Activated naive CD4-positive, alpha-beta T cell (primary cell): ENCODE measurements at regions not wholly inside any gene's neighbourhood (a gene's known extent, or its start where the extent isn't known, plus 50 kb on each side); places are given as distances from the start of the nearest gene placed in this dataset.
"Not testable (repeated sequence)": the region's sequence is repeated elsewhere in the genome, so short reads cannot be mapped to it uniquely, and the experiment has no call there.

Experiments
- DNase-seq, 4 experiments: peaks; one replicate each; lab custom pipeline; 2025; lab: John Stamatoyannopoulos, UW

GRCh38 chr6:28658475-28659249 is 133.0 kb downstream of the GPX5 start:
- no peak for DNase-seq

GRCh38 chr6:28659250-28659566 is 133.5 kb downstream of the GPX5 start:
- no peak for DNase-seq

DNA sequence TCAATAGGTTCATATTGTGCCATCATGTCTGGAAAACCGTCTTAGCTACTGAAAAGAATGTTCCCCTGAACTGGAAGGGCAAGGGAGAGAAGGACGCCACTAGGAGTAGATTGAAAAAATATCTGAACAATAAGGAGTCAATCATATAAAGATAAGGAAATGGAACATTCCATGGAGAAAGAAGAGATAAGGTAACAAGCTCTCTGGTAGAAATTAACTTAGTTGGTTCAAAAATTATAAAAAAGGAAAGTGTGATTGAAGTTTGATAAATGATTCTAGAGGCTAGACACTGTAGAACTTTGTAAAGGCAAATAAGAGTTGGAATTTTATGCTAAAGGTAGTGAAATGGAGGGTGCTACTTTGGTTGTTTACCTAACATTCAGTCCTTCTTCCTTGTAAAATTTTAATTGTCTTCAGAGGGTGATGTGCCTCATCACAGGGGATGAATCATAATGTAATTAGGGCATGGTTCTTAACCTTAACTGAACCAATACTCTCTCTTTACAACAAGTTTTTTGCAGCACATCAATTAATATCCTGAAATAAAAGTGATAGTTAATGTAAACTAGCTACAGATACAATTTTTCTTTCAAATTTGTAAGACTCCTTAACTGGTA is 135.5 kb downstream of the GPX5 start:
- no peak for DNase-seq

- no peak for DNase-seq
Measured at GRCh38 chr6:28664870-28665396, 139.3 kb downstream of the GPX5 start.

GRCh38 chr6:28673417-28673786 is 147.7 kb downstream of the GPX5 start:
- DNase-seq, result no peak

- DNase-seq, result peak in 1 of 4 experiments; percentile 12
Measured at GRCh38 chr6:28673787-28674671, 148.3 kb downstream of the GPX5 start.

DNA sequence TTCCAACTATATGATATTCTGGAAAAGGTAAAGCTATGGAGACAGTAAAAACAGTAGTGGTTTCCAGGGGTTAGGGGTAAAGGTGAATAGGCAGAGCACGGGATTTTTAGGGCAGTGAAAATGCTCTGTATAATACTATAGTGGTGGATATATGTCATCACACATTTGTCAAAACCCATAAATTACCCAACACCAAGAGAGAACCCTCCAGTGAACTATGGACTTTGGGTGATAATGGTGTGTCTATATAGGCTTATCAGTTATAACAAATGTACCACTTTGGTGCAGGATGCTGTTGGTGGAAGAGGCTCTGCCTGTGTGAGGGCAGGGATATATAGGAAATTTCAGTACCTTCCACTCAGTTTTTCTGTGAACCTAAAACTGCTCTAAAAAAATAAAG is 149.9 kb downstream of the GPX5 start:
- no peak for DNase-seq

DNA sequence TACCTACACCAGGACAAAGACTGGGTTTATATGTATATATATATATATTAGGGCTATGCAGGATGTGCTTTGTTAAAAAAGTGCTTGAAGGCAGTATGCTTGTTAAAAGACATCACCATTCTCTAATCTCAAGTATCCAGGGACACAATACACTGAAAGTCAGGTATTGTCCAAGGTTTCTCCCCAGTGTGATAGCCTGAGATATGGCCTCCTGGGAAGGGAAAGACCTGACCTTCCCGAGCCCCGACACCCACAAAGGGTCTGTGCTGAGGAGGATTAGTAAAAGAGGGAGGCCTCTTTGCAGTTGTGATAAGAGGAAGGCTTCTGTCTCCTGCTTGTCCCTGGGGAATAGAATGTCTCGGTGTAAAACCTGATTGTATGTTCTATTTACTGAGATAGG is 156.9 kb downstream of the GPX5 start:
- DNase-seq, result no peak

- DNase-seq, result not testable (repeated sequence)
Measured at GRCh38 chr6:28682956-28683685, 157.4 kb downstream of the GPX5 start.

- no peak for DNase-seq
Measured at GRCh38 chr6:28683945-28684538, 158.4 kb downstream of the GPX5 start.

DNA sequence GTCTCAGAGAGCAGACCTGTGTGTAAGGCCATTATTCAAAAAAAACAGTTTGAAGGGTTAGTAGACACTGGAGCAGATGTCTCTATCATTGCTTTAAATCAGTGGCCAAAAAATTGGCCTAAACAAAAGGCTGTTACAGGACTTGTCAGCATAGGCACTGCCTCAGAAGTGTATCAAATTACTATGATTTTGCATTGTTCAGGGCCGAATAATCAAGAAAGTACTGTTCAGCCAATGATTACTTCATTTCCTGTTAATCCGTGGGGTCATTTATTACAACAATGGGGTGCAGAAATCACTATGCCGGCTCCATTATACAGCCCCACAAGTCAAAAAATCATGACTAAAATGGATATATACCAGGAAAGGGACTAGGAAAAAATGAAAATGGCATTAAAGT is 160.3 kb downstream of the GPX5 start:
- DNase-seq, result not testable (repeated sequence)

GRCh38 chr6:28686446-28687027 is 160.9 kb downstream of the GPX5 start:
- DNase-seq, result not testable (repeated sequence)

DNA sequence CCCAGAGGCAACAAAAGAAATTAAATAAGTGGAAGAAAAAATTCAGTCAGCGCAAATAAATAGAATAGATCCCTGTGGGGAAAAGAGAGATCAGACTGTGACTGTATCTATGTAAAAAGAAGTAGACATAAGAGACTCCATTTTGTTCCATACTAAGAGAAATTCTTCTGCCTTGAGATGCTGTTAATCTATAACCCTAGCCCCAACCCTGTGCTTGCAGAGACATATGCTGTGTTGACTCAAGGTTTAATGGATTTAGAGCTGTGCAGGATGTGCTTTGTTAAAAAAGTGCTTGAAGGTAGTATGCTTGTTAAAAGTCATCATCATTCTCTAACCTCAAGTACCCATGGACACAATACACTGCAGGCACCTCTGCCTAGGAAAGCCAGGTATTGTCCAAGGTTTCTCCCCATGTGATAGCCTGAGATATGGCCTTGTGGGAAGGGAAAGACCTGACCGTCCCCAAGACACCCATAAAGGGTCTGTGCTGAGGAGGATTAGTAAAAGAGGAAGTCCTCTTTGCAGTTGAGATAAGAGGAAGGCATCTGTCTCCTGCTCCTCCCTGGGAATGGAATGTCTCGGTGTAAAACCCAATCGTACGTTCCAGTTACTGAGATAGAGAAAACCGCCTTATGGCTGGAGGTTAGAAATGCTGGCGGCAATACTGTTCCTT is 161.8 kb downstream of the GPX5 start:
- DNase-seq, result not testable (repeated sequence)

- DNase-seq, result not testable (repeated sequence)
Measured at GRCh38 chr6:28691991-28692390, 166.3 kb downstream of the GPX5 start.

DNA sequence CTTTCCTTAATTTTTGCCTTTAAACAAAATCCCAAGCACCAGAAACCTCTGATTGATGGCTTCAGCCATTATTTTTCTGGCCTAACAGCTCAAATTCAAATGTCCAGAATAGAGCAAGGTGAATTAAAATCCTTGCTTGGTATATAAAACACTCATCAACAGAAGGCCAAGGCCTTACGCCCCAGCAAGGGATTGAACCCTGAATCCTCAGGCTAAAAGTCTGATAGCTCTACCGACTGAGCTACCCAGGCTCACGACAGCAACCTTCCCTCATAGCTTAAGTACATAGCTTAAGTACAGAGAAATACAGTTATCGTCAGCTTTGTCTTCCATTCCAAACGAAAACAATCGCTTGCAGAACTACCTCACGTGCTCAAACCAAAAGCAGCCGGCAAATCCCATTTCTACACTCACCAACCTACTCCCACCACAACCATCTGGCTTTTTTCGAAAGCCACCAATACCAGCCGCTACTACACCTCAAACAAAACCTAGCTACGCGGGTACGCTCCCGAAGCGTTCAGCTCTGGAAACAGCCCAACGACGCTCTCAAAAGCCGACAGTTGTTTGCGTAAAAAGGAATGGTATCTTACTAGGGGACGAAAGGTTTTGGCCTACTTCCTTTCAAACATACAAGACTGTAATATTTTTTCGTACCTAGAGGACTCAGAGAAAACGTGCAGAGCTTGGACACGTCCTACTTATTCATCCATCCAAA is 167.5 kb downstream of the GPX5 start:
- no peak for DNase-seq

- no peak for DNase-seq
Measured at GRCh38 chr6:28693751-28694443, 168.2 kb downstream of the GPX5 start.

DNA sequence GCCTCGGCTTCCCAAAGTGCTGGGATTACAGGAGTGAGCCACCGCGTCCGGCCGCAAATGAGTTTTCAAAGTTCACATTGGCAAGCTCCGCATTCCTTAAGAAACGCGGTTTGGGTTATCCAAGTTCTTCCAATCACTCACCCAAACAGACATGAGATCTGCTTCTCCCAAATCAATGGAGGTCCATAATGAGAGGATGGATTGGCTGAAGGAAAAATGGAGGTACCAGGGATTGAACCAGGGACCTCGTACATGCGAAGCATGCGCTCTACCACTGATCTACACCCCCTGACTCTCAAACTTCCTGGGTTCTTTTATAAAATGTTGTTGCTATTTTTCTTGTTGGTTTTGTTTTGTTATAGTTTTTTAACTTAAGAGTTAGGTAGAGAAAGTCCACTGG is 170.0 kb downstream of the GPX5 start:
- DNase-seq, result no peak

GRCh38 chr6:28696167-28696566 is 170.5 kb downstream of the GPX5 start:
- DNase-seq, result no peak

GRCh38 chr6:28696682-28697081 is 171.0 kb downstream of the GPX5 start:
- DNase-seq, result no peak
